ENCODE measurements at regions not wholly inside any gene's neighbourhood (a gene's known extent, or its start where the extent isn't known, plus 50 kb on each side); places are given as distances from the start of the nearest gene placed in this dataset.

DNA sequence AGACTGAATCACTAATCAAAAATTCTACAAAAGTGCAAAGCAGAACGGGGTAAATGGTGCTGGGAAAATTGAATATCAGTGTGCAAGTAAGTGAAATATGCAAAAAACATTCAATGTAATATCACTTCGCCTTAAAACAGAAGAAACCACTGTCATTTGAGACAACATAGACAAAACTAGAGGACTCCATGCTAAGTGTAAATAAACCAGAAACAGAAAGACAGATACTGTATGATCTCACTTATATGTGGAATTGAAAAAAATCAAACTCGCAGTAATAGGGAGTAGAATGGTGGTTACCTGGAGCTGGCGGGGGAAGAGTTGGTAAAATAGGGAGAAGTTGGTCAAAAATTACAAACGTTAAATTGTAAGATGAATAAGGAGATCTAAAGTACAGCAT, 1420.0 kb upstream of the CDH2 start:
- FAIRE-seq: peak; percentile 75

DNA sequence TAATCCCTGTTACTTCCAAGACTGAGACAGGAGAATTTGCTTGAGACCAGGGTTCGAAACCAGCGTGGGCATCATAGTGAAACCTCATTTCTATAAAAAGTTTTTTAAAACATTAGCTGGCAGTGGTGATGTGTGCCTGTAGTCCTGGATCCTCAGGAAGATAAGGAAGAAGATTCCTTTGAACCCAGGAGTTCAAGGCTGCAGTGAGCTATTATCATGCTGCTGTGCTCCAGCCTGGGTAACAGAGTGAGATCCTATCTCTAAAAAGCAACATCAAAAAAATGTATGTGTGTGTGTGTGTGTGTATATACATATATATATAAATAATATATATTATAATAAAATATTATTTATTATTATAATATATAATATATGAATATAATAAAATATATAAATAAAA, 1417.6 kb upstream of the CDH2 start:
- TF ChIP-seq, protein P1, sequence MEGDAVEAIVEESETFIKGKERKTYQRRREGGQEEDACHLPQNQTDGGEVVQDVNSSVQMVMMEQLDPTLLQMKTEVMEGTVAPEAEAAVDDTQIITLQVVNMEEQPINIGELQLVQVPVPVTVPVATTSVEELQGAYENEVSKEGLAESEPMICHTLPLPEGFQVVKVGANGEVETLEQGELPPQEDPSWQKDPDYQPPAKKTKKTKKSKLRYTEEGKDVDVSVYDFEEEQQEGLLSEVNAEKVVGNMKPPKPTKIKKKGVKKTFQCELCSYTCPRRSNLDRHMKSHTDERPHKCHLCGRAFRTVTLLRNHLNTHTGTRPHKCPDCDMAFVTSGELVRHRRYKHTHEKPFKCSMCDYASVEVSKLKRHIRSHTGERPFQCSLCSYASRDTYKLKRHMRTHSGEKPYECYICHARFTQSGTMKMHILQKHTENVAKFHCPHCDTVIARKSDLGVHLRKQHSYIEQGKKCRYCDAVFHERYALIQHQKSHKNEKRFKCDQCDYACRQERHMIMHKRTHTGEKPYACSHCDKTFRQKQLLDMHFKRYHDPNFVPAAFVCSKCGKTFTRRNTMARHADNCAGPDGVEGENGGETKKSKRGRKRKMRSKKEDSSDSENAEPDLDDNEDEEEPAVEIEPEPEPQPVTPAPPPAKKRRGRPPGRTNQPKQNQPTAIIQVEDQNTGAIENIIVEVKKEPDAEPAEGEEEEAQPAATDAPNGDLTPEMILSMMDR (IDR thresholded peaks at IDR 0.05; ENCODE audit: insufficient read depth, missing control alignments): no peak
- FAIRE-seq: no peak
- no peak for DNase-seq (ENCODE audit: insufficient read length, low spot score)

More for the DNA sequence above, 1420.0 kb upstream of the CDH2 start:
- TF ChIP-seq, protein P1 (IDR thresholded peaks at IDR 0.05; ENCODE audit: insufficient read depth, missing control alignments): no peak
- DNase-seq (ENCODE audit: insufficient read length, low spot score): no peak

DNA sequence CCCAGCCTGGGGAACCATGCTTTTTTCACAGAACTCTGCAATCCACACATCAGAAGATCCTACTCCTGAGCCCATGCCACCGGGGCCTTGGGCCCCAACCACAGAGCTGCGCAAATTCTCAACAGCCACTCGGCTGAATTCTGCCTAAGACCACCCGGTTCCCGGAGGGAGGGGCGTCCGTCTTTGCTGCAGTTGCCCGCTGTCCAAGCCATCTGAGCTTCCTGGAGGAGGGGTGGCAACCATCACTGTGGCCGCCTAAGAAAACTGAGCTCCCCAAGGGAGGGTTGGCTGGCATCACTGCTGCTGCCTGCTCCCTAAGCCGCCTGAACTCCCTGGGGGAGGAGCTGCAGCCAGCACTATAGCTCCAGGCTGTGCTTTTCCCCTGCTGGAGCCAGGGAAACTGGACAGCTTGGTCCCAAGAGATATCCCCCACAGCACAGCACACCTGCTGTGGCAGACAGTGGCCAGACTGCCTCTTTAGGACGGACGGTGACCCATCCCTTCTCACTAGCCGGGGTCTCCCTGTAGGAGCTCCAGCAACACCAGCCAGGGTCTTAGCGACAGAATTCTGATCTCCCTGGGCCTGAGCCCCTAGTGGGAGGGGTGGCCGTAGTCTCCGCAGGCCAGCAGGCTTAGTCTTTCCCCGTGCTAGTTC, 1411.6 kb upstream of the CDH2 start:
- FAIRE-seq (no peak), DNase-seq (ENCODE audit: insufficient read length, low spot score) (no peak)
- TF ChIP-seq, protein P1 (IDR thresholded peaks at IDR 0.05; ENCODE audit: insufficient read depth, missing control alignments): no peak

DNA sequence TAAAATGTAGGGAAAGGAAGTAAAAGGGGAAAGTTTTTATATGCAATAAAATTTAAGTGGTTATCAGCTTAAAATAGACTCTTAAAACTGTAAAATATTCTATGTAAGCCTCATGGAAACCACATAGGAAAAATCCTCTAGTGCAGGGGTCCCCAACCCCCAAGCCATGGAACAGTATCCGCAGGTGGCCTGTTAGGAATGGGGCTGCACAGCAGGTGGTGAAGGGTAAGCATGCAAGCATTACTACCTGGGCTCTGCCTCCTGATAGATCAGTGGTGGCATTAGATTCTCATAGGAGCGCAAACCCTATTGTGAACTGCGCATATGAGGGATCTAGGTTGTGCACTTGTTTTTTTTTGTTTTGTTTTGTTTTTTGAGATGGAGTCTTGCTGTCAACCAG, 1409.3 kb upstream of the CDH2 start:
- no peak for DNase-seq (ENCODE audit: insufficient read length, low spot score)
- no peak for FAIRE-seq
- TF ChIP-seq, protein P1 (IDR thresholded peaks at IDR 0.05; ENCODE audit: insufficient read depth, missing control alignments): no peak

DNA sequence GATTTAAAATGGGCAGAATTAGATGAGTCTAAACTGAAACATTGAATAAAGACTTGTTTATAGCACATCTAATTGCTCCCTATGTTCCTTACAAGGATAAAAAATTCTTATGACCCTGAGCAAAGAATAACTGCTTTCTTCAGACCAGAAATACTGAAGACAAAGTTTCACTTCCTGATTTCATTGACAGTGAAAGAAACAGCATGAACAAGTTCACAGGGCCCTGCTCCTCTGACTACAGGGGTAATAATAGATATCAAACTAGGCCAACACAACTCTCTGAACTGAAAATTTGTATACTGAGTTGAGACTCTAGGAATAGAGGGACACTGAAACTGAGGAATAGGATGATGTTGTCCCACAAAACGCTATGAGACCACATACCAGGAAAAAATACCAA, 1383.3 kb upstream of the CDH2 start:
- peak; percentile 44 for FAIRE-seq
- TF ChIP-seq, protein P1 (IDR thresholded peaks at IDR 0.05; ENCODE audit: insufficient read depth, missing control alignments): no peak

DNA sequence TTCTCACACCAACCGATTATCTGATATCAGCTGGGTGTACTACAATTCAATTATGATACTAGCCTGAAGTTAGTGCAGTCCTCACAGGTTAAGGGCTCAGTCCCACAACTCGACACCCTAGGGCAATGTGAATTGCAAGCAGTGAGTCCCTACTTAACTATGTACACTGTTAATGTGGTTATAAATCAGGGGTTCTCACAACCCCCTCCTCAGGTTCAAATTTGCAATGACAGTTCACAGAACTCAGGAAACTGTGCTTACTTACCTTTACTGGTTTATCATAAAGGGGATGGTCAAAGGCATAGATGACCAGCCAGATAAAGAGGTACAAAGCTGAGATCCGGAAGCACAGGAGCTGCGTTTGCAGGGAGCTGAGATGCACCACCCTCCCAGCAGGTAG, 1379.1 kb upstream of the CDH2 start:
- no peak for DNase-seq (ENCODE audit: insufficient read length, low spot score)
- TF ChIP-seq, protein P1 (IDR thresholded peaks at IDR 0.05; ENCODE audit: insufficient read depth, missing control alignments): no peak
- peak; percentile 61 for FAIRE-seq

More for the DNA sequence above, 1383.3 kb upstream of the CDH2 start:
- DNase-seq (ENCODE audit: insufficient read length, low spot score): no peak

DNA sequence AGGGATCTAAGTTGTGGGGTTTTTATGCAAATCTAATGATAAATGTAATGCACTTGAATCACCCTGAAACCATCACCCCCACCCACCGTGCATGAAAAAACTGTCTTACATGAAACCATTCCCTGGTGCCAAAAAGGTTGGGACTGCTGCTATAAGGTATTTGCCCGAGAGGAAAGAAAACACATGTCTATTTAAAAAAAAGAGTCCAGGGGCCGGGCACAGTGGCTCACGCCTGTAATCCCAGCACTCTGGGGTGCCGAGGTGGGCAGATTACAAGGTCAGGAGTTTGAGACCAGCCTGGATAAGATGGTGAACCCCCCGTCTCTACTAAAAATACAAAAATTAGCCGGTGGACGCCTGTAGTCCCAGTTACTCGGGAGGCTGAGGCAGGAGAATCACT, 1372.8 kb upstream of the CDH2 start:
- TF ChIP-seq, protein P1 (IDR thresholded peaks at IDR 0.05; ENCODE audit: insufficient read depth, missing control alignments): no peak
- DNase-seq (ENCODE audit: insufficient read length, low spot score): no peak
- FAIRE-seq: no peak

All from D721Med (cell line).